SK-N-MC (cell line): ENCODE measurements at regions not wholly inside any gene's neighbourhood (a gene's known extent, or its start where the extent isn't known, plus 50 kb on each side); places are given as distances from the start of the nearest gene placed in this dataset.
"Not testable (repeated sequence)": the region's sequence is repeated elsewhere in the genome, so short reads cannot be mapped to it uniquely, and the experiment has no call there.

ENCODE experiments used
- DNase-seq: peaks from one replicate; pipeline ENCODE4 v3.0.0-alpha.2; 2011; ENCODE audit warnings: low read depth, low spot score
- H3K27ac ChIP-seq: fragments of 200-600 bp; sonication (generic); 2 replicates; pipeline ENCODE4 v1.5.1; 2016; ENCODE audit warnings: mixed run types
- H3K36me3 ChIP-seq: fragments of 200-600 bp; sonication (generic); 2 replicates; pipeline ENCODE4 v1.6.1; 2017; ENCODE audit warnings: antibody characterized with exemption, low read length, mixed read lengths; ENCODE audit not compliant: insufficient read depth
- H3K4me3 ChIP-seq: fragments of 200-600 bp; sonication (generic); 2 replicates; pipeline ENCODE4 v1.5.1; 2016
- H3K9ac ChIP-seq: fragments of 200-600 bp; sonication (generic); 2 replicates; pipeline ENCODE4 v1.8.0; 2017; ENCODE audit warnings: mixed run types, mixed read lengths; ENCODE audit not compliant: insufficient read length
- H3K9me3 ChIP-seq: fragments of 200-600 bp; sonication (generic); 2 replicates; pipeline ENCODE4 v1.6.1; 2017; ENCODE audit warnings: low read depth, mild to moderate bottlenecking, antibody characterized with exemption, low read length, moderate library complexity, mixed read lengths
- EZH2 ChIP-seq: fragments of 200-600 bp; sonication (generic); IDR thresholded peaks from one replicate; pipeline ENCODE4 v1.6.1; 2017; ENCODE audit warnings: antibody characterized with exemption
- FOXP2 ChIP-seq: optimal IDR thresholded peaks from 2 replicates; pipeline ENCODE3; 2011; ENCODE audit warnings: mild to moderate bottlenecking, moderate library complexity; ENCODE audit not compliant: insufficient read depth; ENCODE audit errors: extremely low read length, control extremely low read depth
- POLR2AphosphoS5 ChIP-seq: IDR thresholded peaks from 2 replicates; pipeline ENCODE4 v1.6.1; 2012; ENCODE audit warnings: mild to moderate bottlenecking, low read depth, low read length, borderline replicate concordance

GRCh38 chr5:161002571-161003074 is 150.6 kb upstream of the ATP10B start:
- no peak for TF ChIP-seq POLR2AphosphoS5
- no peak for TF ChIP-seq FOXP2
- TF ChIP-seq EZH2 = no peak
- Histone ChIP-seq H3K9me3 (no peaks in the 10 kb centered on the region), H3K36me3 (no peaks in the 10 kb centered on the region), H3K9ac (no peak overlapping the region), H3K27ac (no peak overlapping the region), H3K4me3 (no peak overlapping the region)
- DNase-seq = no peak

GRCh38 chr5:161001604-161002003 is 149.6 kb upstream of the ATP10B start:
- DNase-seq = no peak
- TF ChIP-seq POLR2AphosphoS5 = no peak
- TF ChIP-seq EZH2 = no peak
- no peak for TF ChIP-seq FOXP2
- H3K4me3 ChIP-seq = no peak overlapping the region
- no peak overlapping the region for H3K9ac ChIP-seq
- no peaks in the 10 kb centered on the region for H3K36me3 ChIP-seq
- no peak overlapping the region for H3K27ac ChIP-seq
- H3K9me3 ChIP-seq = no peaks in the 10 kb centered on the region

GRCh38 chr5:161001142-161001541 is 149.1 kb upstream of the ATP10B start:
- not testable (repeated sequence) for H3K4me3 ChIP-seq, H3K36me3 ChIP-seq, H3K9me3 ChIP-seq, DNase-seq, H3K9ac ChIP-seq, H3K27ac ChIP-seq

- no peak overlapping the region for H3K27ac ChIP-seq
- no peak for DNase-seq
- H3K4me3 ChIP-seq = no peak overlapping the region
- H3K9ac ChIP-seq = no peak overlapping the region
- H3K36me3 ChIP-seq = no peaks in the 10 kb centered on the region
- no peaks in the 10 kb centered on the region for H3K9me3 ChIP-seq
- TF ChIP-seq POLR2AphosphoS5 (no peak), FOXP2 (no peak), EZH2 (no peak)
Observed at GRCh38 chr5:160991205-160991604, 139.2 kb upstream of the ATP10B start.

- H3K9me3 ChIP-seq = no peaks in the 10 kb centered on the region
Observed at GRCh38 chr5:160979385-160979784, 127.4 kb upstream of the ATP10B start.

GRCh38 chr5:160978944-160979343 is 126.9 kb upstream of the ATP10B start:
- no peaks in the 10 kb centered on the region for H3K36me3 ChIP-seq
- no peak overlapping the region for H3K4me3 ChIP-seq
- no peak overlapping the region for H3K27ac ChIP-seq
- TF ChIP-seq POLR2AphosphoS5 (no peak), FOXP2 (no peak), EZH2 (no peak)
- no peak overlapping the region for H3K9ac ChIP-seq
- H3K9me3 ChIP-seq = no peaks in the 10 kb centered on the region
- no peak for DNase-seq

More at GRCh38 chr5:160979385-160979784, 127.4 kb upstream of the ATP10B start:
- TF ChIP-seq FOXP2 (no peak), POLR2AphosphoS5 (no peak), EZH2 (no peak)
- H3K4me3 ChIP-seq = no peak overlapping the region
- no peak for DNase-seq
- H3K36me3 ChIP-seq = no peaks in the 10 kb centered on the region
- no peak overlapping the region for H3K9ac ChIP-seq
- no peak overlapping the region for H3K27ac ChIP-seq

- H3K4me3 ChIP-seq = no peak overlapping the region
- DNase-seq = no peak
- no peak overlapping the region for H3K27ac ChIP-seq
- no peak for TF ChIP-seq EZH2
- TF ChIP-seq POLR2AphosphoS5 = no peak
- TF ChIP-seq FOXP2 = no peak
- no peaks in the 10 kb centered on the region for H3K9me3 ChIP-seq
- no peaks in the 10 kb centered on the region for H3K36me3 ChIP-seq
- H3K9ac ChIP-seq = no peak overlapping the region
Observed at GRCh38 chr5:160976181-160976580, 124.2 kb upstream of the ATP10B start.

- Histone ChIP-seq H3K36me3 (no peaks in the 10 kb centered on the region), H3K27ac (no peak overlapping the region), H3K9ac (no peak overlapping the region), H3K9me3 (no peaks in the 10 kb centered on the region), H3K4me3 (no peak overlapping the region)
- peak; percentile 14 for DNase-seq
- TF ChIP-seq EZH2 (no peak), POLR2AphosphoS5 (no peak), FOXP2 (no peak)
Observed at GRCh38 chr5:160970605-160971191, 118.7 kb upstream of the ATP10B start.

- no peaks in the 10 kb centered on the region for H3K9me3 ChIP-seq
- no peak for TF ChIP-seq FOXP2
- TF ChIP-seq POLR2AphosphoS5 = no peak
- no peak for TF ChIP-seq EZH2
- no peaks in the 10 kb centered on the region for H3K36me3 ChIP-seq
- DNase-seq = no peak
- no peak overlapping the region for H3K9ac ChIP-seq
- no peak overlapping the region for H3K4me3 ChIP-seq
- H3K27ac ChIP-seq = no peak overlapping the region
Observed at GRCh38 chr5:160969645-160970044, 117.6 kb upstream of the ATP10B start.
